ENCODE measurements at regions not wholly inside any gene's neighbourhood (a gene's known extent, or its start where the extent isn't known, plus 50 kb on each side); places are given as distances from the start of the nearest gene placed in this dataset.

- intact Hi-C loops (cut with micrococcal nuclease), result no loop called here
- H3K9me3 ChIP-seq (replicated peaks in 1 of 2; ENCODE audit: control insufficient read depth in 1 of 2, insufficient read depth in 1 of 2, low read length in 2 of 2), result no peaks in the 10 kb centered on the region
- H4K20me1 ChIP-seq (ENCODE audit: insufficient read depth, low read length), result no peaks in the 10 kb centered on the region
- WGBS (ENCODE audit: insufficient coverage), result 100% methylated on average over 2 of the region's 5 CpGs
- no peak overlapping the region for H3K27ac ChIP-seq (ENCODE audit: low read depth in 1 of 2, low read length in 2 of 2)
- no peak for TF ChIP-seq CTCF (IDR thresholded peaks at IDR 0.05)
- H3K27me3 ChIP-seq (ENCODE audit: control insufficient read depth in 2 of 2, insufficient read depth in 2 of 2, low read length in 2 of 2), result no peaks in the 10 kb centered on the region
- no peaks in the 10 kb centered on the region for H3K36me3 ChIP-seq (replicated peaks in 1 of 2; ENCODE audit: control insufficient read depth in 1 of 2, insufficient read depth in 2 of 2, low read length in 2 of 2)
- H3K4me1 Mint-ChIP-seq, result no peaks in the 10 kb centered on the region
- no peaks in the 10 kb centered on the region for H3K79me2 ChIP-seq (ENCODE audit: insufficient read depth, low read length)
- no peak overlapping the region for H3K27ac Mint-ChIP-seq
- H3K9me3 Mint-ChIP-seq, result peaks cover 0 to 6% (median 3%) of the 10 kb centered on the region in 7 donors
- no peaks in the 10 kb centered on the region for H3K36me3 Mint-ChIP-seq
- peaks cover 0 to 2% (median 0%) of the 10 kb centered on the region in 3 donors for H3K27me3 Mint-ChIP-seq (ENCODE audit: low read depth in 3 of 3)
- no peak overlapping the region for H3K4me3 Mint-ChIP-seq
- no peak overlapping the region for H3K4me3 ChIP-seq (replicated peaks in 1 of 3; ENCODE audit: low read depth in 2 of 3, low read length in 3 of 3)
- no peak overlapping the region for H2AFZ ChIP-seq (ENCODE audit: insufficient read depth, low read depth, low read length, poor library complexity, severe bottlenecking)
- DNase-seq, result no peak
- H3K9ac ChIP-seq (ENCODE audit: insufficient read depth, low read length, poor library complexity, severe bottlenecking), result no peak overlapping the region
- no peaks in the 10 kb centered on the region for H3K4me1 ChIP-seq (ENCODE audit: control insufficient read depth in 1 of 2, insufficient read depth in 2 of 2, low read length in 2 of 2)
- no peak overlapping the region for H3K4me2 ChIP-seq (replicated peaks; ENCODE audit: extremely low read depth, low read length, poor library complexity, severe bottlenecking)
Observed at GRCh38 chr2:7744827-7745226, 827.6 kb downstream of the RNF144A start.

GRCh38 chr2:7745369-7745768, 828.2 kb downstream of the RNF144A start:
- no peaks in the 10 kb centered on the region for H3K79me2 ChIP-seq (ENCODE audit: insufficient read depth, low read length)
- peak overlapping the region; percentile 37 for H2AFZ ChIP-seq (ENCODE audit: insufficient read depth, low read depth, low read length, poor library complexity, severe bottlenecking)
- Mint-ChIP-seq H3K36me3 (no peaks in the 10 kb centered on the region), H3K9me3 (peaks cover 0 to 6% (median 3%) of the 10 kb centered on the region in 7 donors), H3K27me3 (ENCODE audit: low read depth in 3 of 3) (peaks cover 0 to 3% (median 0%) of the 10 kb centered on the region in 3 donors), H3K4me1 (no peaks in the 10 kb centered on the region), H3K4me3 (no peak overlapping the region), H3K27ac (no peak overlapping the region)
- no peak for TF ChIP-seq CTCF (IDR thresholded peaks at IDR 0.05)
- H3K27me3 ChIP-seq (ENCODE audit: control insufficient read depth in 2 of 2, insufficient read depth in 2 of 2, low read length in 2 of 2), result no peaks in the 10 kb centered on the region
- H3K9ac ChIP-seq (ENCODE audit: insufficient read depth, low read length, poor library complexity, severe bottlenecking), result no peak overlapping the region
- no peaks in the 10 kb centered on the region for H3K36me3 ChIP-seq (replicated peaks in 1 of 2; ENCODE audit: control insufficient read depth in 1 of 2, insufficient read depth in 2 of 2, low read length in 2 of 2)
- H3K4me1 ChIP-seq (ENCODE audit: control insufficient read depth in 1 of 2, insufficient read depth in 2 of 2, low read length in 2 of 2), result no peaks in the 10 kb centered on the region
- intact Hi-C loops (cut with micrococcal nuclease), result no loop called here
- no peak for DNase-seq
- H3K4me2 ChIP-seq (replicated peaks; ENCODE audit: extremely low read depth, low read length, poor library complexity, severe bottlenecking), result no peak overlapping the region
- H4K20me1 ChIP-seq (ENCODE audit: insufficient read depth, low read length), result no peaks in the 10 kb centered on the region
- WGBS (ENCODE audit: insufficient coverage), result no CpG with 5 or more reads among the region's 2 CpGs
- no peak overlapping the region for H3K27ac ChIP-seq (ENCODE audit: low read depth in 1 of 2, low read length in 2 of 2)
- H3K4me3 ChIP-seq (replicated peaks in 1 of 3; ENCODE audit: low read depth in 2 of 3, low read length in 3 of 3), result no peak overlapping the region
- no peaks in the 10 kb centered on the region for H3K9me3 ChIP-seq (replicated peaks in 1 of 2; ENCODE audit: control insufficient read depth in 1 of 2, insufficient read depth in 1 of 2, low read length in 2 of 2)

Measured in CD14-positive monocyte (primary cell).